ENCODE measurements at regions not wholly inside any gene's neighbourhood (a gene's known extent, or its start where the extent isn't known, plus 50 kb on each side); places are given as distances from the start of the nearest gene placed in this dataset.
A peak's percentile ranks its signal among the peaks of the same experiment; 100 is the strongest.
"Not testable (repeated sequence)": the region's sequence is repeated elsewhere in the genome, so short reads cannot be mapped to it uniquely, and the experiment has no call there.

- not testable (repeated sequence) for DNase-seq
These were observed 75.7 kb downstream of the QDPR start for GRCh38 chr4:17436047-17436749.

- no peak for DNase-seq
These were observed 78.1 kb downstream of the QDPR start for GRCh38 chr4:17433827-17434226.

- DNase-seq = no peak
These were observed 83.9 kb downstream of the QDPR start for GRCh38 chr4:17427991-17428390.

DNA sequence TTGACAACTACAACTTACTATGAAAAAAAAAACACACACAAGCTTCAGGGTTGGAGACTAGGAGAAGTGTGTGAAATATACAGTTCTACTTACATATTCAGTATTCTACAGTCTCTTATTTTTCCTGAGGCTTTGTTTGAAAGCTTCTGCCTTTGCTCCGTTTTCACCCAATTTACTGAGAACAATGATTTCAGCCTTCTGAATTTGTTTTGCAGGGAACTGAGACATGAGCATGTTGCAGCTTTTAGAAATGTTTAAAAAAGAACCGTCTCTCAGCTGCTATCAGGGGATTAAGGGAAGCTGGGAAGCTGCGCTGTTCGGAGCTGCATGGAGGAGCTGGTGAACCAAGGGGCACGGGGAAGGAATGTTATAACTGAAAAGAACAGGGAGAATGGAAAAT lies 85.7 kb downstream of the QDPR start:
- no peak for DNase-seq

DNA sequence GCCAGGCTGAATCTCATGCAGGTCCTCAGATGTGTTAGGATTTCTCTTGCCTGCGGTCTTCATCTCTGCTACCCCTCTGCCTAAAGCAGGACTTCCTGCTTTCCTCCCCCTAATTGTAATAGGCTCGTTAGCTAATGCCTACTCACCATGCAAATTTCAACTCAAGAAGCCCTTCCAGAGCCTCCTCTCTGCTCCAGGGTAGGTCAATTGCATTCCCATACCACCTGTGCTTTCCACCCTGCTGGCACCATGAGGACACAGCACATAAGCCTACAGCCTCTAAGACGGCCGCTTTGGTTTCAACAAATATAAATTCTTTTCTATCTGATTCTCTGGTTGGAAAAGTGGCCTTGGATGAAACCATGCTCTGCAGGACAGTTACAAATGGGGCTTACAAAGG lies 93.9 kb downstream of the QDPR start:
- DNase-seq = no peak

GRCh38 chr4:17414392-17414791 lies 97.5 kb downstream of the QDPR start:
- DNase-seq = no peak

DNA sequence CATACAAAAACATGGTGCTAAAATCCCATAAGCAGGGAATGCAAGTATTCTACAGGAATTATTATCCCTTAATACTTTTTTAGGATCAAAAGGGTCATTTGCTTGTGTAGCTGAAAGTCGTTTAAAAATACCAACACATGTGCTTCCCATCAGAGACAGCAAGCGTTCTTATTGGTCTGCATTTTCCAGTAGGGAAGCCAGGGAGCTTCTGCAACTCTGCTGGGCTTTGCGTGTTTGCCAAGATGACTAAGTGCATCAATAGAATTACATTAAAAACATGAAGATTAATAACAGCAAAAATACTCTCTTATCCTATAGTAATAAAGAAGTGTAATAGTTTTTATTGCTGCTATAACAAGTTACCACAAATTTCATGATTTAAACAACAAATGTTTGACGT lies 111.2 kb downstream of the QDPR start:
- DNase-seq = no peak

- DNase-seq = peak; percentile 1
These were observed 113.1 kb downstream of the QDPR start for GRCh38 chr4:17398805-17399204.

- DNase-seq = no peak
These were observed 113.9 kb downstream of the QDPR start for GRCh38 chr4:17398035-17398434.

DNA sequence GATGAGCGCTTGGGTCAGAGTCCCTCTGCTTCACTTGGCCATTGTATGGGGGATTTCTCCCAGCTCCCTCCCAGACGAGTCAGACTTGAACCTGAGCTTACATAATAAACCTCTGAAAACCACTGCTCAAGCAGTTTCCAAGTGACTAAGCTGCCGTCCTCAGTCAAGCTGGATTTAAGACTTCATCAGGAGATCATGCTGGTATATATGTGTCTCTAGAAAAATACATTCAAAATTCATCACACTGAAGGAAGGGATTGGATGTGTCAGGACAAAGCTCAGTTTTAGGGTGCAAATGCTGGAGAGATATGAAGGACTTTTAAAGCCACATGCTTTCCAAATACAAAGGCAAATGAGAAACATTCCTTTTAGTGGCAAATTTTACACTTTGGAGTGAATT lies 114.3 kb downstream of the QDPR start:
- no peak for DNase-seq

- DNase-seq = peak; percentile 26
These were observed 126.5 kb downstream of the QDPR start for GRCh38 chr4:17385403-17385802.

DNA sequence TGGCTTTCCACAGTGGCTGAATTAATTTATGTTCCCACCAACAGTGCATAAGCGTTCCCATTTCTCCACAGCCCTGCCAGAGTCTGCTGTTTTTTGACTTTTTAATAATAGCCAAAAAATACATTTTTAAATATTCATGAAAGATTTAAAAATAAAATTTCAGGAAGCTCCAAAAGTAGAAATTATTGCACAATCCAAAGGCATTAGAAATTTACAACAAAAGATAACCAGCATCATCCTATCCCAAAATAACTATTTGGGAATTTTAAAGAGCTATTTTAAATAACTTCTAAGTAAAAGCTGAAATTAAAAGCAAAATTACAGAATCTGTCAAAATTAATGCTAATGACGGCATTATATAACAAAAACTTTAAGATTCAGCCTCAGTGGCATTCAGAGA lies 131.5 kb downstream of the QDPR start:
- no peak for DNase-seq

- DNase-seq = no peak
These were observed 135.7 kb downstream of the QDPR start for GRCh38 chr4:17376205-17376604.

GRCh38 chr4:17373666-17374065 lies 138.2 kb downstream of the QDPR start:
- DNase-seq = no peak

DNA sequence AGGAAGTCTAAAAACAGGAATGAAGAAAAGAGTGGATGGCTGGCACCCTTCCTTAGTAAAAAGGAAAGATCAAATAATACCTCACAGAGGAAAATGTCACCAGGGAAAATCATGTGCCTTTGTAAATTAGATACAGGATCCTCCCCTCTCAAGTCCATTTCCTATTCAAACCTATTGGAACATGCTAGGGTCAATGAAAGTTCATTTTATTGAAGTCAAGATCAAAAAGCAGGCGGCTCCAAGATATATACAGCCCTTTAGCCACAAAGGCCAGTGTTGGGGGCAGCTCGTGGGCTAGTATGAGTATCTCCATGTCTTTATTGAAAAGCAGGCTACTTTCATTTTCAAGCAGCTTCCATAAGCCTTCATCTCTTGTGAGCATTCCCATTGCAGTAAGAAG lies 141.1 kb downstream of the QDPR start:
- no peak for DNase-seq

DNA sequence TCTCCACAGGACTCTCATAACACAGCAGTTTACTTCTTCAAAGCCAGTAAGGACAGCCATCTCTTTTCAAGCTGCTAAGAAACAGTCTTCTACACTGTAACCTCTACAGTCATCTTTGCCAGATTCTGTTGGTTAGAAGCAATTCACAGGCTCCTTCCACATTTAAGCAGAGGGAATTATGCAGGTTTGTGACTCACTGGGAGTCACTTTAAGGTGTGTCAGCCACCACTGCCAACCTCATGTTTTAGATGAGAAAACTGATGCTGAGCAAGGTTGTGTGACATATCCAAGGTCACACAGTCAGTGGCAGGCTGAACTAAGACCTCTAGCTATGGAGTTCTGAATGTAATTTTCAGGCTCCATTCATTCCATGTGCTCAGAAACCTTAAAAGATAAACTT lies 143.5 kb downstream of the QDPR start:
- no peak for DNase-seq

- DNase-seq = no peak
These were observed 144.7 kb downstream of the QDPR start for GRCh38 chr4:17367201-17367600.

GRCh38 chr4:17366496-17366895 lies 145.4 kb downstream of the QDPR start:
- no peak for DNase-seq

DNA sequence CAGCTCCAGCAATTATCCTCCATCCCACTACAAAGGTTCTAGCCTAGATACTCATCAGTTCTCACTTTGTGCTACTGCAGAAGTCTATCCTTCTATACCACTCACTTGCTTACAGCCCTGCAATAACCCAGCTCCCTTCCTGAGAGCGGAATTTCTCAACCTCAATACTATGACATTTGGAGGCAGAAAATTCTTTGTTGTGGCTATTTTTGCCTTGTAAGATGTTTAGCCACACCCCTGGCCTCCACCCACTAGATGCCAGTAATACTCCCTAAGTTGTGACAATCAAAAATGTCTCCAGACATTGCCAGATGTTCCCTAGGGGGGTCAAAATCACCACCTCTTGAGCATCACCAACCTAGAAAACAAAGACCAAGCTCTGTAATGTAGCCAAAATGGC lies 149.5 kb downstream of the QDPR start:
- no peak for DNase-seq

GRCh38 chr4:17358241-17358640 lies 153.6 kb downstream of the QDPR start:
- no peak for DNase-seq

DNA sequence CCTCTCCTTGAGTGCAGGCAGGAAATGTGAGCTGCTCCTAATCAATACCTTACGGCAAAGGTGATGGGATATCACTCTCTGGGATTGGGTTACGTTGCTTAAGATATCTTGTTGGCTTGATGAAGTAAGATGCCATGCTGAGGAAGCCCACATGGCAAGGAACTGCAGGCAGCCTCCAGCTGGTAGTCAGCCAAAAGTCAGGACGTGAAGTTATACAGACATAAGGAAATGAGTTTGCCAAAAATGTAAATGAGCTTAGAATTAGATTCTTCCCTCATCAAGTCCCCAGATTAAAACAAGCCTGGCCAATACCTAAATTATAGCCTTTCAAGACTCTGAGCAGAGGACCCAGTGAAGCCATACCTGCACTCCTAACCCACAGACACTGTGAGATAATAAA lies 155.0 kb downstream of the QDPR start:
- DNase-seq = no peak

DNA sequence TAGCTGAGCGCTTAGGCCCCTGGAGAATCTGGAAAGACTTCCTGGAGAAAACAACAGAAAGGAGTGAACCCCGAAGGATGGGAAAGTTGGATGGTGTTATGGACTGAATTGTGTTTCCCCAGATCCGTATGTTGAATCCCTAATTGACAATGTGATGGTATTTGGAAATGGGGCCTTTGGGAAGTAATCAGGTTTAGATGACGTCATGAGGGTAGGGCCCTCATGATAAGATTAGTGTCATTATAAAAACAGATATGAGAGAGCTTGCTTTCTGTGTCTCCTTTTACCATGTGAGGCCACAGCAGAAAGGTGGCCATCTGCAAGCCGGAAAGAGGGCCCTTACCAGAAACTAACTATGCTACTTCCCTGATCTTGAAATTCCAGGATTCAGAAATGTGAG lies 159.5 kb downstream of the QDPR start:
- DNase-seq = no peak

GRCh38 chr4:17347445-17347844 lies 164.4 kb downstream of the QDPR start:
- DNase-seq = peak; percentile 51

DNA sequence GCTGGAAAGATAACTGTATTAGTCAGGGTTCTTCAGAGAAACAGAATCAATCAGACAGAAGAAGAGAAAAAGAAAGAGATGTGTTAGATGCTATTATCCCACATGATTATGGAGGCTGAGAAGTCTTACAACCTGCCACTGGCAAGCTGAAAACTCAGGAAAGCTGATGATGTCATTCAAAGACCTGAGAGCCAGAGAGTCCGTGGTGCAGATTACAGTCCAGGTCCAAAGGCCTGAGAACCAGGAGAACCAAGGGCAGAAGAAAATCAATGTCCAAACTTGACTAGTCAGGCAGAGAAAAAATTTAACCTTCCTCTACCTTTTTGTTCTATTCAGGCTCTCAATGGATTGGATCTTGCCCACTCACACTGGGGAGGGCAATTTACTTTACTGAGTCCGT lies 172.5 kb downstream of the QDPR start:
- no peak for DNase-seq

DNA sequence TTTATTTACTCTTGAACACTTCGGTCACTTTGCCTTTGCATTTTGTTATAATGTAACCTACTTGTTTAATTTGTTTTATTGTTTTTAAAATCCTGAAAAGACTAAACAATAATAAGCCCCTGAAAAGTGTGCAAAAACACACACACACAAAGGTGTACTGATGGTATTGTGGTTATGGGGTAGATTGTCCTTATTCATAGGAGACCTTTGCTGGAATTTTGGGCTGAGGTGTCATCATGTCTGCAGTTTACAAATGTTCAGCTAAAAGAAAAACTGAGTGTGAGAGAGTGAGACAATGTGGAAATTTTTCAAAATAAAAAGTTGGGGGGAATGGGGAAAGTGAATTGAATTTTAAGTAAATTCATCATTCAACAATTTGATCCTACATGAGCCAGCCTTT lies 174.9 kb downstream of the QDPR start:
- no peak for DNase-seq

- DNase-seq = no peak
These were observed 175.3 kb downstream of the QDPR start for GRCh38 chr4:17336524-17336961.
